Choroid plexus epithelial cell (primary cell): ENCODE measurements at regions not wholly inside any gene's neighbourhood (a gene's known extent, or its start where the extent isn't known, plus 50 kb on each side); places are given as distances from the start of the nearest gene placed in this dataset.

Experiments used
- DNase-seq: peaks from one replicate; pipeline ENCODE4 v3.0.0-alpha.2; 2010; ENCODE audit warnings: low read depth
- H3K4me3 ChIP-seq: 2 replicates; pipeline ENCODE4 v1.5.1; 2011; ENCODE audit warnings: low read depth, mild to moderate bottlenecking, control low read depth, low read length, moderate library complexity
- TF ChIP-seq, protein P1 (sequence below): conservative IDR thresholded peaks from 2 replicates; pipeline ENCODE4 v1.5.1; 2011; ENCODE audit warnings: low read depth, mild to moderate bottlenecking, control low read depth, inconsistent platforms, low read length, moderate library complexity

DNA sequence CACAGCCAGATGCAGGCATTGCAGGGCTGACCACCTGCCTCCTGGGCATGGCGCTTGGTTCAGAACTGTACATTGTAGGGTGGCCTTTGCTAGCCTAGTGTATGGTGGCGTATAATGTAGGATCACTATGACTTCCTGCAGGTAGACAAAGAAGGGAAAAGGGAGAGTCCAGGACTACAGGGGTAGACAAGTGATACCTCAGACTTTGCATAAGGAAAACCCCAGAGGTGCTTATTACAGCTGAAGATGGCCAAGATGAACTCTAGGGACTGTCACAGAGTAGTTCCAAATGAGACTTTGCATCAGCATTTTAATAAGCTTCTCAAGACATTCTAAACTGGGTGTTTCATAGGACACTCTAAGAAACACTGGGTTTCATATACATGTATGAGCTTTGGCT lies 116.4 kb upstream of the PUDP start:
- DNase-seq, result no peak
- H3K4me3 ChIP-seq, result no peak overlapping the region
- TF ChIP-seq, protein P1, sequence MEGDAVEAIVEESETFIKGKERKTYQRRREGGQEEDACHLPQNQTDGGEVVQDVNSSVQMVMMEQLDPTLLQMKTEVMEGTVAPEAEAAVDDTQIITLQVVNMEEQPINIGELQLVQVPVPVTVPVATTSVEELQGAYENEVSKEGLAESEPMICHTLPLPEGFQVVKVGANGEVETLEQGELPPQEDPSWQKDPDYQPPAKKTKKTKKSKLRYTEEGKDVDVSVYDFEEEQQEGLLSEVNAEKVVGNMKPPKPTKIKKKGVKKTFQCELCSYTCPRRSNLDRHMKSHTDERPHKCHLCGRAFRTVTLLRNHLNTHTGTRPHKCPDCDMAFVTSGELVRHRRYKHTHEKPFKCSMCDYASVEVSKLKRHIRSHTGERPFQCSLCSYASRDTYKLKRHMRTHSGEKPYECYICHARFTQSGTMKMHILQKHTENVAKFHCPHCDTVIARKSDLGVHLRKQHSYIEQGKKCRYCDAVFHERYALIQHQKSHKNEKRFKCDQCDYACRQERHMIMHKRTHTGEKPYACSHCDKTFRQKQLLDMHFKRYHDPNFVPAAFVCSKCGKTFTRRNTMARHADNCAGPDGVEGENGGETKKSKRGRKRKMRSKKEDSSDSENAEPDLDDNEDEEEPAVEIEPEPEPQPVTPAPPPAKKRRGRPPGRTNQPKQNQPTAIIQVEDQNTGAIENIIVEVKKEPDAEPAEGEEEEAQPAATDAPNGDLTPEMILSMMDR, result no peak

DNA sequence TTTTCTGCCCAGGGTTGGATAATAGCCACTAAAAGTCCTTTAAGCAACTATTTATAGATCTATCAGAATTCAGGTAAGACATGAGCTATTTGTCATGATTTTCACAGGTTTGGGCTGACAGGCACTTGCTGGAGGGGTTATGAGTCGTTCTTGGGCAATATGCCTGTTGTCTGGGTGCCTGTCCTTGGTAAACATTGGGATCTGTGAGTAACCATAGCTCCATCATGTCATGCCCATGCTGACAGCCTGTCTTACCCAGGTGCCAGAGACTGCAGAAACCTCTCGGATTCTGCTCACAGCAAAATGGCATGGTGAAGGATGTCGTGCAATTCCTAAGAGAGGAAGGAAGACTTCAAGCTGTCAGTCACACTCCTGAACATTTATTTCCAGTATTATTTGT lies 116.0 kb upstream of the PUDP start:
- DNase-seq, result no peak
- TF ChIP-seq, protein P1, result no peak
- H3K4me3 ChIP-seq, result no peak overlapping the region

DNA sequence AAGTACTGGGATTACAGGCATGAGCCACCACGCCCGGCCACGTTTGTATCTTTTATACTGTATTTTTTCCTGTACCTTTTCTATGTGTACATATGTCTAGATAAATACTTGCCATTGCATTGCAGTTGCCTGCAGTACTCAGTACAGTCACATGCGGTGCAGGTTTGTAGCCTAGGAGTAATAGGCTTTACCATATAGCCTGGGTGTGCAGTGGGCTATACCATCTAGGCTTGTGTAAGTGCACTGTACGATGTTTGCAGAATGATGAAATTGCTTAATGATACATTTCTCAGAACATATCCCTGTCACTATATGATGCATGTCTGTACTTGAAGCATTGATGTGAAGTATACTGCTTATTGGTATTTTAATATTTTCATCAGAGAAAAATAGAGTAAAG lies 115.4 kb upstream of the PUDP start:
- DNase-seq, result no peak
- TF ChIP-seq, protein P1, result no peak
- H3K4me3 ChIP-seq, result no peak overlapping the region

DNA sequence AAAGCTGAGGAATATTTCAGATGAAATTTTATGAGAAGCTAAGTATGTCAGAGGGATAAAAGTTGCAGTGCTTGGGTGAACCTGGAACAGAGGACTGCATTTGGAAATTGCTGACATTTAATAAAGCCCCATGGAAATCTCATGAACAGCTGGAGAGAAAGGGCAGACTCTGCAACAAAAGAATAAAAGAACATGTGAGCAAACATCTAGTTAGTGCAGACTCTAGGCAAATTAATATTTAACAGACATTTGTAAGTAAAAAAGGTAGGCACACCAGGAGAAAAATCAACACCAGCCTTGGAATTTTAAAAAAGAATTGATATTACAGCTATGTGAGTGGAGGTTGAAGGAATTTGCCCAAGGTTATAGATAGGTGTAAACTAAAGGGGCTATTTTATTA lies 114.6 kb upstream of the PUDP start:
- no peak overlapping the region for H3K4me3 ChIP-seq
- no peak for DNase-seq
- TF ChIP-seq, protein P1, result no peak

DNA sequence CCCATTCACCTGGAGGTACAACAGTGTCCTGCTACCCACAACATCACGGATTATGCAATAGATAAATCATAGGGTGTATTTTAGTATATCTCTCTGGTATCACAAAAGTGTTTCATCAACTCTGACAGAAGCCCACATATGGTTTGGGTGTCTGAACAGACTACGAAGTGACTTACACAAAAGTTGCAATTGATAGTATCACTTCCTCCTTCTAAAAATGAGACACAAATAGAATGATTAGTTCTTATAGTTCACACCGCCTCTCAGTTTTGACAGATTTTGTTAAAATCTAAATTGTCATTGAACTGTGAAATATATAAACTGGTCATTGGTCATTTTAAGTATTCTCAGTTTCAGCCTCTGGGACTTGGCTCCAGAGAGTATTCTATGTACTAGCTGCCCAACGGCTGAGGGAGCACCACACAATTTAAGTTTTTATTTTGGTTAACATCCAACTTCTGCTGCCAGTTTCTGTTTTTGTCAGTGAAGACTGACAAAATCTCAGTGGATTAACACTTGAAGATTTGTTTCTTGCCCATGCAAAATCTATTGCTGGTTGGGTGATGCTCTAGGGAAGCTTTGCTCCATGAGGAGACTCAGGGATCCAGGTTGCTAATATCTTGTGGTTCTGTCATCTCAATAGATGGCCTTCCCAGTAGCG lies 113.8 kb upstream of the PUDP start:
- TF ChIP-seq, protein P1, result no peak
- DNase-seq, result no peak
- H3K4me3 ChIP-seq, result no peak overlapping the region

DNA sequence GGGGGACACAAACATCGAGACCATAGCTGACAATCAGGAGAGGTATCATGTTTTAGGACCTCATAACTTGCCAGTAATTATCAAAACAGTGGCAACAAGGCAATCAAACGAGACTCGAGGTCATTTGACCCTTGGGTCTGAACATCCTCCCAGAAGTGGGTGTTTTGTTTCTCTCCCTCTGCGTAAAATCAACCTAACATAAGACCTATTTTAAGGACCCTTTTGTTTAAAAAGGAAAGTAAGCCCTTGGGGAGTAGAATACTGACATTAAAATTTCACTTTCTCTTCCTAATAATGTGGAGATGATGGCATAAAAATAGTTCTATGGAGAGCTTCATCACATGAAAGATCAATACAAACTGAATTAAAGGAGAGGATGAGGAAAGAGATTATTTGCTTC lies 106.2 kb upstream of the PUDP start:
- H3K4me3 ChIP-seq, result no peak overlapping the region
- TF ChIP-seq, protein P1, result no peak
- no peak for DNase-seq

DNA sequence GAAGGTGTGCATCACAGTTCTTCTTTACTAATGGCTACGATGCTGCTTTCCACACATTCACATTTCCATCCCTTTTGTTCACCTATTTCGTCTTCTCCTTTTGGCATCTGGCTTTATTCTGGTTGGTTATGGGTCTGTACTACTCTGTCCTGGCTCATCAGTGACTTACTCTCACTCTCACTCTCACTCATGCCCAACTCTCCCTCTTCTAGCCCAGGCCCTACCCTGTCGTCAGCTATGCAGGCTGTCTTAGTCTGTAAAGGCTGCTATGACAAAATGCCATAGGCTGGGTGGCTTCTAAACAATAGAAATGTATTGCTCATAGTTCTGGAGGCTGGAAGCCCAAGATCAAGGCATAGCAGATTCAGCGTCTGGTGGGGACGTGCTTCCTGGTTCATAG lies 105.6 kb upstream of the PUDP start:
- H3K4me3 ChIP-seq, result no peak overlapping the region
- no peak for DNase-seq
- TF ChIP-seq, protein P1, result no peak
